ENCODE measurements at regions not wholly inside any gene's neighbourhood (a gene's known extent, or its start where the extent isn't known, plus 50 kb on each side); places are given as distances from the start of the nearest gene placed in this dataset.
A peak's percentile ranks its signal among the peaks of the same experiment; 100 is the strongest.
"Not testable (repeated sequence)": the region's sequence is repeated elsewhere in the genome, so short reads cannot be mapped to it uniquely, and the experiment has no call there.

DNA sequence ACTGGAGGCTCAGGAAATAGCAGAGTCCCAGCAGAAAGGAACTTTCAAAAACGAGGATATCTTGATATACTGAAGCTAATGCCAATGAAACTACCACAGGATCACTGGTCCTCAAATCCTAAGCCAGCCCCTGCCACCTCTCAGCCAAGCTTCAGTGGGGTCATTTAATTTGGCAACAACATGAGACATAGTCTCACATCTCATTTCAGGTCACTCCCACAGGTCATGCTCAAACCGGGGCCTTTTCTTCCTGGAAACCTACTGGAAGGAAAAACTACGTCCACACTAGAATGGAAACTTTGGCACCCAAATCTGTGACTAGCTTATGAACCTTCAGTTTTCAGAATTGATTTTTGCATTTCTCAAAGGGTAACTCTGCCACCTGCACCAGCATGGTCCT is 61.9 kb upstream of the CYP2D6 start:
- H3K4me1 Mint-ChIP-seq = peaks cover 52% of the 10 kb centered on the region
- no peaks in the 10 kb centered on the region for H3K27me3 Mint-ChIP-seq
- no peak for ATAC-seq
- DNase-seq = no peak
- peaks cover 2% of the 10 kb centered on the region for H3K36me3 Mint-ChIP-seq (ENCODE audit: low read depth)
- peak overlapping the region; percentile 97 for H3K27ac Mint-ChIP-seq
- H3K4me3 Mint-ChIP-seq = no peak overlapping the region
- no peaks in the 10 kb centered on the region for H3K9me3 ChIP-seq (ENCODE audit: control insufficient read depth, low read length, poor library complexity, severe bottlenecking)

DNA sequence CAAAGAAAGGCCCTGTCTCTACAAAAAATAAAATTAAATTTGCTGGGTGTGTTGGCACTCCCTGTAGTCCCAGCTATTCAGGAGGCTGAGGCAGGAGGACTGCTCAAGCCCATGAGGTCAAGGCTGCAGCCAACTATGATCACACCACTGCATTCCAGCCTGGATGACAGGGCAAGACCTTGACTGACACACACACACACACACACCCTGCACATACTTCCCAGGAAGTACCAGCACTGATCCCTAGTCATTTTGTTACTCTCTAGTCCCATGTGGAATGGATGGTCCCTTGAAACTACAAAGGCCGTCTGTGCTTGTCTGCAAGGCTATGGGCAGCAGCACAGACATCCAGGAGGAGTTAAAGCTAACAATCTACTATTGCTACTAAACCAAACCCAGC is 59.7 kb upstream of the CYP2D6 start:
- H3K27me3 Mint-ChIP-seq = no peaks in the 10 kb centered on the region
- peaks cover 66% of the 10 kb centered on the region for H3K4me1 Mint-ChIP-seq
- H3K27ac Mint-ChIP-seq = peak overlapping the region; percentile 97
- no peaks in the 10 kb centered on the region for H3K9me3 ChIP-seq (ENCODE audit: control insufficient read depth, low read length, poor library complexity, severe bottlenecking)
- no peak overlapping the region for H3K4me3 Mint-ChIP-seq
- DNase-seq = no peak
- H3K36me3 Mint-ChIP-seq (ENCODE audit: low read depth) = peaks cover 2% of the 10 kb centered on the region
- no peak for ATAC-seq

DNA sequence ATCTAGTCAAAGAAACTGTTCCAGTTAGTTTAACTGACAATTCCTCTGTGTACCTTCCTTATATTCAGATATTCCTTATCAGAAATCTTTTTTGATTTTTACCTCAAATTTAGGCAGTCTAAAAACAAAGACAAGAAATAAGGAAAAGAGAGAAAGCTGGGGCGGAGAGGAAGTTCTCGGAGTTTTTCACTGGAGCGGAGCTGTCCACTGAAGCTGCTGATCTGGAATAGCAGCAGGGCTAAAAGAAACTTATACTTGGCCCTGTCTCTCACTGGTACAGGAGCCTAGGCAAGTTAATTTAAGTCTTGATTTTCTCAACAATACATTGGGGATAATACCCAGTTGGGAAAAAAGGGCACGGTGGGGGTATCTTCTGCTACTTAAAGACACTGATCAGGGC is 59.2 kb upstream of the CYP2D6 start:
- H3K4me1 Mint-ChIP-seq = peaks cover 65% of the 10 kb centered on the region
- H3K9me3 ChIP-seq (ENCODE audit: control insufficient read depth, low read length, poor library complexity, severe bottlenecking) = no peaks in the 10 kb centered on the region
- H3K27me3 Mint-ChIP-seq = no peaks in the 10 kb centered on the region
- ATAC-seq = no peak
- no peak overlapping the region for H3K4me3 Mint-ChIP-seq
- DNase-seq = no peak
- H3K36me3 Mint-ChIP-seq (ENCODE audit: low read depth) = peaks cover 2% of the 10 kb centered on the region
- H3K27ac Mint-ChIP-seq = peak overlapping the region; percentile 97

DNA sequence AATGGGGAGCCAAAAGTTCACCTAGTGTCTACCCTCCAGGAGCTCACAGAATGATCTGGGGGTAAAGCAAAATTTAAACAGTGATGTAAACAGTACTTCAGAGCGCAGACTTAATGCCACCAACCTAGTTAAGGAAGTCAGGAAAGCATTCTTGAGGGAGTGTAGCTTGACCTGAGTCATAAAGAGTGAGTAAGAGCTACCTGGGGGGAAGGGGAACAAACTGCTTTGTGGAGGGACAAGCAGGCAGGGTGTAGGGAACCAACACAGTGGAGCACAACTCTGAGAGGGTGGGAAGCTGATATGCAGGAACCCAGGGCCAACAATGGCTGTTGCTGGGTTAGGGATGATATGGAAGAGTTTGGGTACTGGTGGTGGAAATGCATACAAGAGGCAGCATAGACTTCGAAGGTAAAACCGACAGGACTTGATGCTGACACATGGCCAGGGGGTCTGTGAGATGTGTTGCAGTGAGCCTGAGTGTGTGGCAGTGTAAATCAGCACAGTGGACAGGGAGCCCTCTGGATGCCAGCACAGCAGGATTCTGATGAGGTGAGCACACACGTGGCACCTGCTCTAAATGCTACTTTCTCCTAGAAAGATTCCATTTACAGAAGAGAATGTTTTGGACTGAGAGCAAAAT is 58.3 kb upstream of the CYP2D6 start:
- DNase-seq = no peak
- ATAC-seq = no peak
- H3K27me3 Mint-ChIP-seq = no peaks in the 10 kb centered on the region
- H3K4me3 Mint-ChIP-seq = no peak overlapping the region
- peaks cover 61% of the 10 kb centered on the region for H3K4me1 Mint-ChIP-seq
- H3K27ac Mint-ChIP-seq = peak overlapping the region; percentile 97
- H3K36me3 Mint-ChIP-seq (ENCODE audit: low read depth) = no peaks in the 10 kb centered on the region
- H3K9me3 ChIP-seq (ENCODE audit: control insufficient read depth, low read length, poor library complexity, severe bottlenecking) = no peaks in the 10 kb centered on the region

DNA sequence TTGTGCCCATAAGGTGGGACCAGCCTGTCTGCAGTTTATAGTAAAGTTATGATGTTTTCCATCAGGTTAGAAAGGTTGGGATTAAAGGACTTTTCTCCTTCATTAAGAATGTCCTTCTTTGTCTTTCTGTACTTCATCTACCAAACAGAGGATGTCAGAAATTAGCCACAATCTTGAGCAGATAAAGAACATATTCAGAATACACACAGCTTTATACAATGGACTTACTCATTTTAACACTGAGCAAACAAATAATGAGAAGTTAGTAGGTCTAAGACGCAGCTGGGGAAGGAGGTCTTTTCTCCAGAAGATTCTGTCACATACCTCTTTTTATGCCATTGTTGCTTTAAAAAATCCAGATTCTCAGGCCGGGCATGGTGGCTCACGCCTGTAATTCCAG is 57.0 kb upstream of the CYP2D6 start:
- Mint-ChIP-seq H3K36me3 (ENCODE audit: low read depth) (no peaks in the 10 kb centered on the region), H3K27ac (peak overlapping the region; percentile 97), H3K27me3 (no peaks in the 10 kb centered on the region)

DNA sequence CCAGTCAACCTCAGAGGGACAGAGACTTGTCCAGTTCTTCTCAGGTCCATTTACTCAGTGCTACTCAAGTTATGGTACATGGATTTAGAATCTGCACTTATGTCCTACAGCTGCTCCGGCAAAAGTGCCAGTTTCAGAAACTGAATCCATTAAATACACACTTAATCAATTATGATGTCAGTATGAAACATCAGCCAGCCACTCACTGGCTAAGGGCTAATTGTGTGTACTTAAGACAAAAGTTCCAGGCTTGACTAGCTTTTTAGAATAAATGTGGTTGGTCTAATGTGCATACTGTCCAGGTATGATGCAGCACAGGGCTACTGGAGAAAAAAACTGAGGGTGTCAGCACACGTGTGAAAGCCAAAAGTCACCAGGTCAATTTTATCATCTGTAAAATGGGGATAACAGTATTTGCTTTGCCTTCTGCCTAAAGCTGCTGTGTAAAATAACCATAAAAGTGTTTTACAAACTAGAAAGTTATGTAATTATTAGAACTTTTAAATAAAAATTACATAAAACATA is 55.4 kb upstream of the CYP2D6 start:
- H3K9me3 ChIP-seq (ENCODE audit: control insufficient read depth, low read length, poor library complexity, severe bottlenecking) = no peaks in the 10 kb centered on the region
- H3K27me3 Mint-ChIP-seq = no peaks in the 10 kb centered on the region
- peaks cover 69% of the 10 kb centered on the region for H3K4me1 Mint-ChIP-seq
- DNase-seq = no peak
- no peaks in the 10 kb centered on the region for H3K36me3 Mint-ChIP-seq (ENCODE audit: low read depth)
- no peak overlapping the region for H3K4me3 Mint-ChIP-seq
- peak overlapping the region; percentile 97 for H3K27ac Mint-ChIP-seq
- ATAC-seq = no peak

More for the DNA sequence above, 57.0 kb upstream of the CYP2D6 start:
- DNase-seq = no peak
- no peak overlapping the region for H3K4me3 Mint-ChIP-seq
- no peaks in the 10 kb centered on the region for H3K9me3 ChIP-seq (ENCODE audit: control insufficient read depth, low read length, poor library complexity, severe bottlenecking)
- peaks cover 63% of the 10 kb centered on the region for H3K4me1 Mint-ChIP-seq
- ATAC-seq = no peak

DNA sequence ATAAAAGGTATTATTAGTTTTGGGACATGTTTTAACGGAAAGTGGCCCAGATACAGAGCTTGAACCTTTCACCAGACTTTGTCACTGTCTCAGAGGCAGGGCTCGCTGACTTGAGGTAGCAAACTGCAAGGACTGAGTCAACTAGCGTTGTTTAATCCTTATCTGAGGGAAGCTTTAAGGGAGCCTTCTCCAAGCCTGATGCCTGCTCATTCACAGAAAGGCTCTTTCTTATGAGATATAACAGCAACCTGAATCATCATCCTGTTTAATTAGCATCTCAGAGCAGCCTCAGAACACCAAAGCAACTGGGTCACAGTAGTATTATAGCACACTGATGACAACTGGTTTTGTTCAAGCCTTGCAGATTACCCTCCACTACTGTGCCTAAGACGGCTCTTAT is 54.2 kb upstream of the CYP2D6 start:
- no peak overlapping the region for H3K4me3 Mint-ChIP-seq
- peaks cover 71% of the 10 kb centered on the region for H3K4me1 Mint-ChIP-seq
- H3K27me3 Mint-ChIP-seq = no peaks in the 10 kb centered on the region
- no peaks in the 10 kb centered on the region for H3K9me3 ChIP-seq (ENCODE audit: control insufficient read depth, low read length, poor library complexity, severe bottlenecking)
- ATAC-seq = peak; percentile 12
- peak overlapping the region; percentile 97 for H3K27ac Mint-ChIP-seq
- no peak for DNase-seq
- H3K36me3 Mint-ChIP-seq (ENCODE audit: low read depth) = no peaks in the 10 kb centered on the region

DNA sequence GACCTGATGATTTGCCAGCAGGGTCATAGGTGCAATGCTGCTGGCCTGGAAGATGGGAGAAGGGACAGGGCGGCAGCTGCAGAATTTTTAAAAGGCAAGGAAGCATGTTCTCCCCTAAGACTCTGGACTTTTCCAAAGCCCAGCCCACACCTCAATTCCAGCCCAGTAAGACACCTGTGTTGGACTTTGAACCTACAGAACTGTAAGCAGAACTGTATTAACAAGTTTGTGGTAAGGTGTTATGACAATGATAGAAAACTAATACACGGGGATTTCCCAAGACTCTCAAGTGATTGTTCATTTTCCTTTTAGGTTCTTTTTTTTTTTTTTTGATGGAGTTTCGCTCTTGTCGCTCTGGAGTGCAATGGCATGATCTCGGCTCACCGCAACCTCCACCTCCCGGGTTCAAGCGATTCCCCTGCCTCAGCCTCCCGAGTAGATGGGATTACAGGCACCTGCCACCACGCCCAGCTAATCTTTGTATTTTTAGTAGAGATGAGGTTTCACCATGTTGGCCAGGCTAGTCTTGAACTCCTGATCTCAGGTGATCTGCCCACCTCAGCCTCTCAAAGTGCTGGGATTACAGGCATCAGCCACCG is 53.0 kb upstream of the CYP2D6 start:
- Mint-ChIP-seq H3K27ac (peak overlapping the region; percentile 97), H3K4me3 (peak overlapping the region; percentile 43), H3K4me1 (peaks cover 68% of the 10 kb centered on the region)
- not testable (repeated sequence) for H3K9me3 ChIP-seq (ENCODE audit: control insufficient read depth, low read length, poor library complexity, severe bottlenecking); H3K27me3 Mint-ChIP-seq; DNase-seq; H3K36me3 Mint-ChIP-seq (ENCODE audit: low read depth)
- ATAC-seq = peak; percentile 63

DNA sequence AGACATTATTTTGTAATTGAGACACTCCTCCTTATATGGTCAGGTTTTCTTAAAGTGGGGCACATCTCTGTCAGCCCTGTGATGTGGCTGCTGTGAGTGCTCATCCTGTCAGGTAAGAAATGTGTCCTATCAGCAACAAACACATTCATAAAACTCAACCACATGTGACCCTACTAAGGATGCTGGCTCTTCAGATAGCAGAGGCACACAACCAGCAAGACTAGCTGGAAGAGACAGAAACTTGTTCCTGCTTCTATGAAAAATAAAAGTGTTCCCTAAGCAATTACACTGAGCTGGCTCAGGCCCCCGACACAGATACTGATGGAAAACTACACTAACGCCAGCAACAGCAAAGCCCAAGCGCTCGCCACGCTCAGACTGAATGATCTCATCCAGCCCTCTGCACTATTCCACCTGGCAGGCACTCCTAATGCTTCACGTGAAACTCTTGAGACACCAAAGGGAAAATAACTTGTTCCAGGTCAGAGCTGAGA is 49.8 kb upstream of the CYP2D6 start:
- peak; percentile 91 for ATAC-seq
- peaks cover 59% of the 10 kb centered on the region for H3K4me1 Mint-ChIP-seq
- peak overlapping the region; percentile 73 for H3K4me3 Mint-ChIP-seq
- no peaks in the 10 kb centered on the region for H3K9me3 ChIP-seq (ENCODE audit: control insufficient read depth, low read length, poor library complexity, severe bottlenecking)
- peak; percentile 36 to 60 (median 37) for DNase-seq
- H3K27me3 Mint-ChIP-seq = no peaks in the 10 kb centered on the region
- peak overlapping the region; percentile 97 for H3K27ac Mint-ChIP-seq
- H3K36me3 Mint-ChIP-seq (ENCODE audit: low read depth) = peaks cover 3% of the 10 kb centered on the region
